Activated CD8-positive, alpha-beta memory T cell treated with anti-CD3 and anti-CD28 coated beads, Interleukin-2, amount 50 U/mL, for 4 hours (primary cell): ENCODE measurements at regions not wholly inside any gene's neighbourhood (a gene's known extent, or its start where the extent isn't known, plus 50 kb on each side); places are given as distances from the start of the nearest gene placed in this dataset.

Experiments
- DNase-seq: peaks from one replicate; pipeline ENCODE4 v3.0.0-alpha.2; 2020

DNA sequence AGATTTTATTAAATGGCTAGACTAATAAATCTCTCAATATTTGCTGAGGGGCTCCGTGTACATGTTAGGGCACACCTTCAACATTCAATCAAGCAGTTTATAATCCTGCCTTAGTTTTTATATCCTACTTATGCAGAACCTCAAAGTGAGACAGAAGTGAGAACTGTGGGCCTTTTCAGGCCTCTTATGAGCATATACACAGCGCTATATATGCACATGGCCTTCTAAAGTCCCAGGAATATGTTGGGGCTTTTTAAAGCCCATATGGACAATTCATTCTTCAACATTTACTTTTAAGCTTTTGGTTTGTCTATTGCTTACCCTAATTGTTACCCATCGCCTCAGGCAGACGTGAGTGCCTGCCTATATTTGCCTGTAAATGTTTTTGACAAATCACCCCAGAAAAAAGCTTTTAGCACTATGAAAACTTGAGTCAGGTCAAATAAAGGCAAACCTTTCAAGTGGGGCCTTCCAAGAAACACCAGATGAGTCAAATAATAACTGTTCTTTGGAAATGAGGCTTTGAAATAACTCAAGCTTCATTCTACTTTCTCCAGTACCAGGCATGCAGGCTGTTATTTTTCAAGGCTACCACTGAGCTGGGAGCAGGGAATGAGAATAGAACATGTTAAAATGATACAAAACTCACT is 58.2 kb downstream of the ESM1 start:
- DNase-seq, result no peak

DNA sequence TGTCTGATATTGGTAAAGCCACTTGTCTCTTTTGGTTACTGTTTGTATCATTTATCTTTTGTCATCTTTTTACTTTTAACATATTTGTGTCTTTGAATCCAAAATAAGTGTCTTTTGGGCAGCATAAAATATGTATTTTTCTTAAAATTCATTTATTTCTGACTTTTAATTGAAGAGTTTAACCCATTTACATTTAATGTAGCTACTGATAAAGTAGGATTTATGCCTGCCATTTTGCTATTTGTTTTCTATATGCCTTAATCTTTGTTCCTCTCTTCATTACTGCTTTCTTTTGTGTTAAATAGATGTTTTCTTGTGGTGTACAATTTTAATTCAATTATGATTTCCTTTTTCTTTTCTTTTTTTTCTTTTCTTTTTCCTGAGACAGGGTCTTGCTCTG is 60.9 kb downstream of the ESM1 start:
- DNase-seq, result no peak

DNA sequence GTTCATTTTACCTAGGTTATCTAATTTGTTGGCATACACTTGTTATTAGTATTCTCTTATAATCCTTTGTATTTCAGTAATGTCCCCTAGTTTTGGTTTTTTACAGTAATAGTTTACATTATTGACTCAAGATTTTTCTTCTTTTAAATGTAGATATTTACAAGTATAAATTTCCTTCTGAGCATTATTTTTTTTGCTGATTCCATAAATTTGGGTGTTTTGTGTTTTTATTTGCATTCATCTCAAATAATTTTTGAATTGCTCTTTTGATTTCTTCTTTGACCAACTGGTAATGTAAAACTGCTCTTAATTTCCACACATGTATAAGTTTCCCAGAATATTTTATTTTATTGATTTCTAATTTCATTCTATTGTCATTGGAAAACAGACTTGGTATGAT is 68.1 kb downstream of the ESM1 start:
- no peak for DNase-seq

DNA sequence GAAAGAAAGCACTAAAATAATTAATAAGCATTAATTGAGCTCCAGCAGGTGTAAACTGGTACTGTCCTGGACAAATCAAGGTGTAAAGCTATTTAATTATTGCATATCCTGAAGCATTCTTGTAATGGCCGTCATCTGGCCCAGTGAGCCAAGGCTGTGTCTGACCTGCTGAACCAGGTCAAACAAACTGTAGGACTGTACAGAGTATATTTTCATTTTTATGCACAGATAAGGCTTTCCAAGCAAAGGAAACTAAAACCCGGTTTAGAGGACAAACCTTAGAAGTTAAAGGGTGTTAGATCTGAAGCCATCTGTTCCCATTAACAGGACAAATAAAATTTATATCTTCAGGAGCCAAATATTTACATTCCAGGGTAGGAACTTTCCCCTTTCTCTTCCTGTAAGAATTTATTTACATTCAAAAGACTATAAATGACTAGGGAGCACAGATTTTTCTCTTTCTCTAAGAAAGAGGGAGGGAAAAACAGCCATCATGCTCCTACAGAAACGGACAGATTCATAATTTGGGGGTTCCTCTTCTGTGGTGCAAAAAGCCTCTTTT is 69.8 kb downstream of the ESM1 start:
- no peak for DNase-seq

DNA sequence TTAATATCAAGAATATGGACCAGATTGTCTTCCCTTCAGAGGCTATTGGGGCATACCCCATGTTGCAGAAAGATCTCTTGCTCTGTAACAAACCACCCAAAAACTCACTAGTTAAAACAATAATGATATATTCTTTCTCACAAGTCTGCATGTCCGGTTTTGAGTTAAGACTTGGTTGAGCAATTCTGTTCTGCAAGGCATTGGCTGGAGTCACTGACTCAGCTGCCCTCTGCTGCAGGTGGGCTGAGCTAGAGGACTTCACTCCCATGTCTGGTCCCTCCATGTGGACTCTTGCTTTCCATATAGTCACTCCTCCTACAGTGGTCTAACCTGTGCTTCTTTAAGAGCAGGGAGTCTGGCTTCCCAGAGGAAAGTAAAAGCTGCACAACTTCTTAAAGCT is 73.4 kb downstream of the ESM1 start:
- no peak for DNase-seq

DNA sequence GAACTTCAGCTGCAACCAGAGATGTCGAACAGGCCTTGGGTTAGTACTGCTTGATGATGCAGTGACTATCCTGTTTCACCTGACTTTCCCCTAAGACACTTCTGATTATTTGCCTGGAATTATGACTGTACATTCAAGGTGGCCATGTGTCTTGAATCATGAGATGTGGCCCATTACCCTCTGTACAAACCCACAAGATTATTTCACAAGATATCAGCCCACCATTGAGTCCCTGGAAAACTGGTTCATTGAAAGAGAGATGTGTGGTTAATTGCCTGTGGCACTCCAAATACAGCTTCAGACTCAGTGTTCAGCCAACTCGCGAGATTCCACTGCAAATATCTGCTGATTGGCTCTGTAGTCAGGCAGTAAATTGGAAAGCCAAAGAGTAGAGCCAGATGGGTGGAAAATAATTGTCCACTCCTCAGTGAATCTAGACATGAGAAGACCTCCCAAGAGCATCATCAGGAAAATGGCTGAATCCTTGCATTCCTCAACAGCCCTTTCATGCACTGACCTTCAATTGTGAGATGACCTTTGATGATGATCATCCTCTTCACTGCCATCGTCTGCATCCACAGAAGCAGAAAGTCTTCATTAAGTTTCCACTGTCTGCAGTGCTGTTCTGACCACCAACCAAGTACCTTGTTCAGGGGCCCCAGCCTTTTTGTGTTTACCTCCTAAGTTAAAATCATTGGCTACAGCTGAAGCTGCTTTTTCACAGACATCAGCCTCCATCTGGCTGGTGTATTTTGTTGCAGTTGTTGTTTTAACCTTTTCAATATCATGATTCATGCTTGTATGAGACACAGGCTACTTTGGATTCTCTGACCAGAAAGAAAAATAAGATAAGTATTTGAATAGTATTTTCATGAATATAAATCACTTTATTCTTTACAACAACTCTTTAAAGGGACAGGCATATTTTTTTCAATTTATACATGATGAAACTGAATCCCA is 75.2 kb downstream of the ESM1 start:
- no peak for DNase-seq

DNA sequence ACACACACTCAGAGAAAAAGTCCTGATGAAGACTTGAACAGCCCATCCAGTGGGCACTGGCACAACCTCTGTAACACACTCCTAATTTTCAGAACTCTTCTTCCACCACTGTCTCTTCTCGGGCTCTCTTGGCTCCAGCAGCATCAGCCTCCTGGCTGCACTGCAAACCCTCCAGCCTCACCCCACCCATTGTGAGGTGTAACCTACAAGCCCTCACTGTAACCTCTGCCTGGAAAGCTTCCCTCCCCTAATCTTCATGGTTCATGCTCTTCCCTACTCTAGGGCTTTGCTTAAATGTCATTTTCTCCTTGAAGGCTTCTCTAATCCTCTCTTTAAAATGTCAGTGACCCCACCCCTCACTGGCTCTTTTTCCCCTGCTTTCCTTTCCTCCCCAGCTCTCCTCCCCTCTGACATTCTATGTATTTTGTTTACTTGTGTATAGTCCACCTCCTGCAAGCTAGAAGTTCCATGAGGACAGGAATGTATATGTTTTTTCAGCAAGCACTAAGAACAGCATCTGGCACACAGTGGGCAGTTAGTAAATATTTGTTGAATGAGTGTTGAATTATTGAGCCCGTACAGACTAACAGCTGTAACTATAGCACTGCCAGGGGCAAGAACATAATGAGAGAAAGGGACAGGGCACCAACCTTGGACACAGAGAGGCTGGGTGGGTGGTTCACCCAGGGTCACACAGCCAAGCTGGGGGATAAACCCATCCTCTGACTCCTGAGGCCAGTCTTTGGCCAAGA is 76.4 kb downstream of the ESM1 start:
- DNase-seq, result no peak

DNA sequence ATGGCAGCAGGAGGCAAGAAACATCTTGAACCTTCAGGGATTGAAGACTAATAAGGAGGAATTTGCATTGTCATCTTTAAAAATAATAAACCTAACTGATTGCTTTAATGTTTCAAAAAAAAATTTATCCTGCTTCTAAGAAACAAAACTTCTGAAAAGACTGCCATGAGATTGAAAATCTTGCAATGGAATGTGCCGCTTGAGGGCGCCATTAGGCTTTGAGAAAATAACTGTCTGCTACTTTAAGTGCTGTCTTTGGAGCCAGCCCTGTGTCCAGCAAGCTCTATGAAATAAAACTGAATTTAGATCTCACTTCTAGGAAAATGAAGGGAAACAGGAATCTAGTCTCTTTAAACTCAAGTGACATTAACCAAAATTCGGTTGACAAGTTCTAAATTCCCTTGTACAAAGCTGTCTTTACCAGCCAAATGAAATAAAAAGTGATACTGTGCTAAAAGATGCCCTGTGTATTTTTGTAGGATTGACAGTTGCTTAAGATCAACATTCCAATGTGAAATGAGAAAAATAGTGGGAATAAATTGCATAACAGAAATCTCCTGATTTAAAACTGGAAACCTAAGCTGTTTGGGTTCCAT is 79.4 kb downstream of the ESM1 start:
- peak; percentile 71 for DNase-seq

DNA sequence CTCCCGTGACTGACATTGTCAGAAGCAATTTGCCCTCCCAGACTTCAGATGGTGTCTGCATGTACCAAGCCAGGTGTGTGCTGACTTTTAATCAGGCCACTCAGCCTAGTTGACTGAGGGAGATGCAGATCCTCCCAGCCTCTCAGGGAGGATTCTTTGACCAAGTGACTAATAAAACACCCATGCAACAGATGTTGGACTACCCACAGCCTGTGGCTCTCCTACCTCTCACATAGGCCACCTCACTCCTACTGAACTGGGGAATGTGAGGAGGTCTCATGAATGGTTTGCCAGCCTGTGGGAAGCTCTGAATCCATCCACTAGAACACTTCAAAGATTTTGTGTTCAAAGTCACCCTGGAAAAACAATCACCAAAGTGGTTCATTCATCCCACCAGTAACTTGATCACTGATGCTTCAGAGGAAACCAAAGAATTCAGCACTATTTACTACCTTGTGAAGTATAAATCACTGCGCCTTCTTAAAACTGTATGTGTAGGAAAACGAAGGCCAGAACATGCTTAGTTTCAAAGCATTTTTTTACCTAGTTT is 80.1 kb downstream of the ESM1 start:
- no peak for DNase-seq

DNA sequence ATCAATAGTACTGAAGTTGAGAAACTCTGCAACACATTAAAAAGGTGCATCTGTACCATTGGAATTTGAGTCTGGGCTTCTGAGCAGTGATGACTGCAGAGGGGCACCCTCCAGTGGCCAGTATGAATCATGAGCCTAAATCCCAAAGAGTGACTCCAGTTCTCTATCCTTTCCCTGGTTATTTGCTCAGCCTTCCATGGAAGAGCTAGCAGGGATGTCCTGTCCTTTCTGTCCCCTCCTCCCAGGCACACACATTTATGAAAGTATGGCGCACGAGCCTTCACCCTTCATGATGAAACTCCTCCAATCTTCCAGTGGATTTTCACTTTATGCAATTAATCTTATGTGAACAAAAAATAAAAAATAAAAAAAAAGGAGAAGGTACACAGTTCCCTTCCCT is 81.0 kb downstream of the ESM1 start:
- no peak for DNase-seq

DNA sequence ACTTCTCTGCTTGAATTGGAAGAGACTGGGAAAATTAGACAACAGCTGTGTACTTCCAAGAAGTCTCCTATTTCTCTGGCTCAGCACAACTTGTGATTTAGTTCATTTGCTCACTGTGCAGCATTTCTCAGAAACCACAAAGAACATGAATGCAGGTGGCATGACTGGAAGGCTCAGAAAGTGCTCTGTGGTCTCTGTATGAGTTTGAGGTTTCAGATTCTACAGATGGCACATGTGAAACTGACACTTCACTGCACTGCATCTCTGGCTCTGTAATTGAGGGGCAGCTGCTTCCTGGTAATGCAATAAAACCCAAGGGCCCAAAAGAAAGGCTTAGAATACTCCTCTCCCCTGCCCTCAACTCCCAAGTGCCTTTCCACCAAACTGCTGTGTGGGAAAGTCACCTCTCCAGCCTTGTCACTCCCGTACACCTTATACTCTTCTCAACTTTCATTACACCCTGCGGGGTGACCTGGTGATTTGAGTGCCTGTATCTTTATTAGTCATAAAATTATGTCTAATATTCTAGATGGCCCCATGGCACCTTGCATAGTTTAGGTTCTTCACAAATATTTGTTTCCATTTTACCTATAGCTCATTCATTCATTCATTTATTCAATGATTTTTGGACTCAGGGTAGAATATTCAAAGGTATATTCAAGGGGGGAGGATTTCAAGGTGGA is 82.5 kb downstream of the ESM1 start:
- DNase-seq, result no peak

DNA sequence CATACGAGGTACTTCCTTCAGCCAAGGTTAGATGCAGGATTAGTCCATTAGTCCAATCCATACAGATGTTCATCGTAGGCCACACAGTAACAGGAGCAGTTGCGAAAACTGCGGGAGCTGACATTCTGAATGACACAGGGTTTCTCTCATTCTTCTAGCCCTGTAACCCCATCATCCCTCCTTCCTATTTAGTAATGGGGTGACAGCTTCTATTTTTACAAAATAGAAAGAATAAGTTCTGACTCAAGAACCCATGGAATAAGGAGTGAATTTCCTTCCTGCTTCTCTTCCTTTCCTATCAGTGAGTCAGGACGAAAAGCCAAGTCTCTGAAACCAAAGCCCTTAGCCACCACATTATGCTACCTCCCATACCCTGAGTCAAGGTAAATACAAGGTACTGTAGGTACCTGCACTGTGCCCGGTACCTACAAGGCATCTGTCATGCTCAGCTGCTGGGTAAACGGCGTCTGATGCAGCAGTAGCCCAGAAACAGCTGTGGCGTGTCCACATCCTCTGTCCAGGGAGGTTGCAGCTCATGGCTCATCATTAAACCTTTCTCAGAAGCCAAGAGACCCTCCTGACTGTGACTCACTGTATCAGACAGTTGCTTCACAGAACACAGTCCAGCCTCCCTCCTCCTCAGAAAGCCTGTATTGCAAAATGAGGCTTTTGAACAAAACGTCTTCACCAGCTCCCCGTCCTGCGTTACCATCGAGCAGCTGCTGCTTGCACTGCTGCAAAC is 84.2 kb downstream of the ESM1 start:
- no peak for DNase-seq

DNA sequence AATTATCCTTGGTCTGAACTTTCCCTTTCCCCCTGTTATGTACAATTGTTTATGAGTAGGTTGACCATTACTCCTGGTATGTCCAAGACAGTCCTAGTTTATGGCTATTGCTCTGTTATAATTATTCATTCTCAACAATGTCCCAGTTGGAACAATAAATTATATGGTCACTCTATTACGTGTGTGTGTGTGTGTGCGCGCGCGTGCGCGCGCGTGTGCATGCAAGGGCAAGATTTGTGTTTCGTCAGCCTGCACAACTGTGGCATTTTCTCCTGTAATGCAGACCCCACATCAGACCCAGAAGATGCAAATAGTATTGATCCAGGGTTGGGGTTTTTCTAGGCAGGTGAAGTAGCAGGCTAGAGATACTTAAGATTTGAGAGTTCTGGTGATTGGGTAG is 88.4 kb downstream of the ESM1 start:
- DNase-seq, result no peak

DNA sequence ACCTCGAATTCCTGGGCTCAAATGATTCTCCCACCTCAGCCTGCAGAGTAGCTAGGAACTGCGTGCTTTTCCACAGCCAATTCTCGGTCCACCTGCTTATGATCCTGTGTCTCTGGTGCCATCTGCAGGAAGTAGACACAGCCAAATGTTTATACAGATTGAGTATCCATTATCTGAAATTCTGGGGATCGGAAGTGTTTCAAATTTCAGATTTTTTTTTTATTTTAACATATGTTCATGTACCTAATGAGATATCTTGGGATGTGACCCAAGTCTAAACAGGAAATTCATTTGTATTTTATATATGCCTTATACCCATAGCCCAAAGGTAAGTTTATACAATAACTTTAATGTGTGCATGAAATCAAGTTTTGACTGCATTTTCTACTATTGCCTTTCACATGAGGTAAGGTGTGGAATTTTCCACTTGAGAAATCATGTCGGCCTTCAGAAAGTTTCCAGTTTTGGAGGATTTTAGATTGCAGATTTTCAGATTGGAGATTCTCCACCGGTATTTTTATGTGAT is 89.5 kb downstream of the ESM1 start:
- no peak for DNase-seq

DNA sequence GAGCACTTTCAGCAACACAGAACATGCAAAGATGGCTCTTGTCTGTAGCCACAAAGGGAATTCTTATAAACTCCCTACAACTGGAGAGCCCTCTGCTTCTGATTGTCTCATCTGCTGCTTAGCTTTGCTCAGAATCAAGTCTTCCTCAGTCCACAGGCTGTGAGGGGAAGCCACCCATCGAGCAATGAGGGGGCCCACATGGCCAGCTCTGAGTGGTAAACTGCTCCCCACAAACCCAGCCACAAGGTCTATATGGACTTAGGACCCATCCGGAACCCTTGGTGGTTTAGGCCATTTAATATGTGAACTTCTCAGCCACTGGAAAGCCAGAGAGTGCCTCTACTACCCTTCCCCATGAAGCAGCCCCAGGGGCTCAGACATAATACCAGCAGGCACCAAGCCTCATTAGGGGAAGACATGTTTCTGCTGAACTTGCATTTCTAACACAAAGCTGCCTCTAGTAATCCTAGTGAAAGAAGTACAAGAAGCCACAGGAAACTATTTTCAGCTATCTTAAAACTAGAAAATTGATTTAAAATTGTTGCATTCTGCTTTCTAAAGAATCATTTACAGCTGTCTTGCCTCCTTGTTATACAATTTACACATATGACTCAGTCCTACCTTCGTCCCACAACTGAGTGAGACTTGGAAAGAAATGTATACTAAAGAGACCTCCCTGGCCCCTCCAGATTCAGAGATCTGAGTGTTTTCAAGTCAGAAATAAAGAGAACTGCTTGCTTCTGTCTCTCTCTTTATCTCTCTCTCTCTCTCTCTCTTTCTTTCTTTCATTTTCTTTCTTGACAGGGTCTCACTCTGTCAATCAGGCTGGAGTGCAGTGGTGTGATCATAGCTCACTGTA is 90.2 kb downstream of the ESM1 start:
- DNase-seq, result no peak

DNA sequence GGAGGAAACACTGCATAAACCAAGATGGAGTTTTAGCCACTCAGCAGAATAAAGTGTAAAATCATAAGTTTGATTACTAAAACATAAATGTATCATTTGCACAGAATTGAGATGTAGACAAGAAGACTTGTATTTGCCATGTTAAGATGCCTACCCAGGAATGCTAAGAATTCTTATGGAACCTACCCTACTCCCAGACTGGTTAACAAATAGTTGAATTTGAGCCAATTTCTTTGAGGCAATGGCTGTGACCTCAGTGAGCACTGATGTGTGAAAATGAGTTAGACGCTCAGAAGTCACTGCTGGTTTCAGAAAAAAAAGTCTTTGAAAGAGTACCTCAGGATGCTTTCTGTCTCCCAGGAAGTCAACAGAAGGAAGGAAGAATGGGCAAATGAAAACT is 95.6 kb downstream of the ESM1 start:
- no peak for DNase-seq

DNA sequence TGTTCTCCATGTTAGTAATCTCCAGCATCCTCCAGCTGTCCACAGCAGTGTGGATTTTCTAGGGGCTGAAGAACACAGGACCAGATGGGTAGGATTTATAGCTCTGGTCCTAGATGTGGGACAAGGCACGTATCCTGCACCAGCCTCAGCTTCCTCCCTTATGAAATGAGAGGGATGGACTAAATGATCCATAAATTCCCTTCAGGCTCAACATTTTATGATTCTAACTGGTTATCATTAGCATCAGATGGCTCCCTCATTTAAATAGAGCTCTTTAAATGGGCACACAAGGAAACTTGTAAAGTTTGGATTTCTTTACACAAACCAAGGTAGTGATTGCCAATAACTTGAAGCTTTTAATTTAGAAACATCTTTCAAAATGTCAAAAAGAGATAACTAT is 97.7 kb downstream of the ESM1 start:
- no peak for DNase-seq

DNA sequence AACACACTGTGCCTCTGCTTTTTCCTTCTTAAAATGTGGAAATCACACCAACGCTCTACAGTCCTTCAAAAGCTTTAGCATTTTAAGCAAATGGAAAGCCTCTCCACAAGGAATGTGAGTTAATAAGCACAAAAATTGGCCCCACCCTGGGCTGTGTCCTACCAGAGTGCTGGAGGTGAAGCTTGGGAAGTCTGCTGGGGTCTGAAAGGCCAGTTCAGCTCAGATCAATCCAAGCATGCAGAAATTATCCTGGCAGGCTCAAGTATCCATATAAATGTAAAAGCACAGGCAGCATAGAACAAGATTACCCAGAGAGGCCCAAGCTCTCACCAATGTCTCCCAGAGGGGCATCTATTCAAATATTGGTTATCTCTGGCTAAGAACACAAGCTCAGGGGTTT is 98.5 kb downstream of the ESM1 start:
- DNase-seq, result no peak

DNA sequence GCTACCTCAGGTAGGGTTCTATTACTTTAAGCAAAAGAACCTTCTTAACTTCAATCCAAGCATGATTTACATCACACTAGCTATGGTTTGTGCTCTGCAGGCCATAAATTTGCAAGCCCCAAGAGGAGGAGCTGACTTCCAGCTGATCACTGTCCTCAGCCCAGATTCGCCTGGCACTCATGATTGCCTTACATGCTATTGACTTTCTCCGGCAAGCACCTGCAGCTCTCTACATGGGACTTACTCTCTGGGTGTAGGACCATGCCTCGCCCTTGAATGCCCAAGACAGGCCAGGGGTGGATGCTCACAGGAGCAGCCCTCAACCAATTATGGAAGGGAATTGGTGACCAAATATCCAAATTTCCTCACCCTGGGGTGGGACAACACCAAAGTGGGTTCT is 99.8 kb downstream of the ESM1 start:
- DNase-seq, result no peak

DNA sequence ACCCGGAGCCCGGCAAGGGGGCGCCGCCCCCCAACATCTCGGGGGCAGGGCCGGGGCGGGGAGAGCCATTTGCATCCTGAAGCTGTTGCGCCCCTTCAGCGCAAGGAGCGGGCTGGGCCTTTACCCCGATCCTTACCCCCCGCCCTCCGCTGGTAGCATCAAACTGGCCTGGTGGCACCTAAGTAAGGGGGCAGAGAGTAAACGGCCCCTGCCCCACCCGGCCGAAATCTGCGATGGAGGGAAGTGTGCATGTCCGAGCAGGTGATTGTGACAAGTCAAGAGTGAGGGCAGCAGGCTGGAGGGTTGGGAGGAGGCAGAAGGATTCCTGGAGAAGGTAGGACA is 101.2 kb downstream of the ESM1 start:
- DNase-seq, result no peak
